Endothelial cell of umbilical vein (primary cell): ENCODE measurements at regions not wholly inside any gene's neighbourhood (a gene's known extent, or its start where the extent isn't known, plus 50 kb on each side); places are given as distances from the start of the nearest gene placed in this dataset.
"Not testable (repeated sequence)": the region's sequence is repeated elsewhere in the genome, so short reads cannot be mapped to it uniquely, and the experiment has no call there.

Source experiments
- CTCF ChIP-seq, 2 donors: IDR thresholded peaks; 1 replicate in 1 of 2; 2 replicates in 1 of 2; pipeline ENCODE4 v1.5.1; 2011; ENCODE audit warnings: low read length in 2 of 2, mild to moderate bottlenecking in 2 of 2, moderate library complexity in 2 of 2, control low read depth in 1 of 2, inconsistent platforms in 1 of 2, low read depth in 1 of 2; ENCODE audit not compliant: insufficient read depth in 1 of 2; ENCODE audit errors: extremely low read depth in 1 of 2
- EZH2 ChIP-seq: IDR thresholded peaks from 2 replicates; pipeline ENCODE4 v1.6.1; 2012; ENCODE audit warnings: borderline replicate concordance, low read depth, mild to moderate bottlenecking, moderate library complexity, low read length, inconsistent platforms; ENCODE audit not compliant: severe bottlenecking
- GATA2 ChIP-seq: IDR thresholded peaks from 2 replicates; pipeline ENCODE4 v1.7.0; 2011; ENCODE audit warnings: low read depth, mild to moderate bottlenecking, moderate library complexity, mixed read lengths, low read length; ENCODE audit not compliant: insufficient read length, insufficient read depth
- JUN ChIP-seq: IDR thresholded peaks from 2 replicates; pipeline ENCODE4 v1.6.1; 2011; ENCODE audit warnings: borderline replicate concordance, low read depth; ENCODE audit not compliant: insufficient read length, insufficient read depth
- MAX ChIP-seq: IDR thresholded peaks from 2 replicates; pipeline ENCODE4 v1.6.1; 2011; ENCODE audit not compliant: insufficient read depth, insufficient read length
- POLR2A ChIP-seq: IDR thresholded peaks from 2 replicates; pipeline ENCODE4 v1.6.1; 2012; ENCODE audit warnings: low read depth, mild to moderate bottlenecking, control low read depth, low read length
- POLR2AphosphoS5 ChIP-seq: IDR thresholded peaks from 2 replicates; pipeline ENCODE4 v1.6.1; 2012; ENCODE audit warnings: low read depth, mild to moderate bottlenecking, control low read depth, low read length, moderate library complexity; ENCODE audit not compliant: insufficient read depth

GRCh38 chr3:63136249-63136648, 141.9 kb upstream of the SYNPR start:
- TF ChIP-seq POLR2A; CTCF (IDR thresholded peaks at IDR 0.05; ENCODE audit: extremely low read depth in 1 of 2, insufficient read depth in 1 of 2, low read depth in 1 of 2, low read length in 2 of 2); POLR2AphosphoS5; MAX; EZH2; GATA2; JUN: not testable (repeated sequence)
